SK-N-MC (cell line): ENCODE measurements at regions not wholly inside any gene's neighbourhood (a gene's known extent, or its start where the extent isn't known, plus 50 kb on each side); places are given as distances from the start of the nearest gene placed in this dataset.

Experiments
- EZH2 ChIP-seq: fragments of 200-600 bp; sonication (generic); IDR thresholded peaks from one replicate; pipeline ENCODE4 v1.6.1; 2017; ENCODE audit warnings: antibody characterized with exemption
- POLR2AphosphoS5 ChIP-seq: IDR thresholded peaks from 2 replicates; pipeline ENCODE4 v1.6.1; 2012; ENCODE audit warnings: mild to moderate bottlenecking, low read depth, low read length, borderline replicate concordance

- no peak for TF ChIP-seq EZH2
- TF ChIP-seq POLR2AphosphoS5: no peak
Observed at GRCh38 chr10:63780101-63780500, 258.9 kb downstream of the REEP3 start.
